Gastrocnemius medialis (tissue), 4 donors: ENCODE measurements at regions not wholly inside any gene's neighbourhood (a gene's known extent, or its start where the extent isn't known, plus 50 kb on each side); places are given as distances from the start of the nearest gene placed in this dataset.

Experiments
- ATAC-seq, 2 donors: fragments of 150-250 bp; one replicate each; pipeline ENCODE4 v1.9.1; 2016
- DNase-seq, 2 donors: peaks; one replicate each; pipeline ENCODE4 v3.0.0-alpha.2; 2019
- H3K27ac ChIP-seq, 4 donors: fragments of 200-600 bp; sonication (generic); 1 replicate in 1 of 4; 2 replicates in 3 of 4; pipeline ENCODE4 v1.5.1; 2016 to 2018; ENCODE audit warnings: mild to moderate bottlenecking in 2 of 4, moderate library complexity in 1 of 4
- H3K27me3 ChIP-seq, 3 donors: fragments of 200-600 bp; sonication (generic) in 2 of 3; 1 replicate in 1 of 3; 2 replicates in 2 of 3; pipeline versions ENCODE4 v1.5.1 to v1.6.0; 2016 to 2019; ENCODE audit warnings: mild to moderate bottlenecking in 1 of 3, moderate library complexity in 1 of 3
- H3K36me3 ChIP-seq, 2 donors: fragments of 200-600 bp; sonication (generic) in 1 of 2; one replicate each; pipeline ENCODE4 v1.5.1; 2017 to 2018
- H3K4me1 ChIP-seq, 2 donors: fragments of 200-600 bp; sonication (generic) in 1 of 2; one replicate each; pipeline ENCODE4 v1.5.1; 2016 to 2017; ENCODE audit warnings: mild to moderate bottlenecking in 2 of 2
- H3K4me3 ChIP-seq, 4 donors: fragments of 200-600 bp; sonication (generic) in 3 of 4; 1 replicate in 1 of 4; 2 replicates in 3 of 4; pipeline ENCODE4 v1.5.1; 2016 to 2019; ENCODE audit warnings: mild to moderate bottlenecking in 2 of 4
- H3K9me3 ChIP-seq, 3 donors: fragments of 200-600 bp; sonication (generic) in 2 of 3; 1 replicate in 1 of 3; 2 replicates in 2 of 3; pipeline ENCODE4 v1.5.1; 2016 to 2019
- CTCF ChIP-seq, 5 experiments: fragments of 450-650 bp in 3 of 5; fragments of 200-600 bp in 2 of 5; sonication (generic) in 2 of 5; IDR thresholded peaks in 4 of 5; conservative IDR thresholded peaks in 1 of 5; 1 replicate in 4 of 5; 2 replicates in 1 of 5; pipeline ENCODE4 v1.5.1; 2016 to 2019; ENCODE audit warnings: antibody characterized with exemption in 5 of 5, mild to moderate bottlenecking in 3 of 5, moderate library complexity in 3 of 5
- POLR2A ChIP-seq, 2 donors: fragments of 450-650 bp; IDR thresholded peaks; one replicate each; pipeline ENCODE4 v1.6.1; 2017; ENCODE audit warnings: antibody characterized with exemption in 2 of 2, mild to moderate bottlenecking in 2 of 2, moderate library complexity in 2 of 2
- in situ Hi-C, 4 donors: fragments of 200-750 bp; cut with MboI; loops; one replicate each; pipeline versions ENCODE4 v1.15.0 to v1.8.0; 2017; ENCODE audit warnings: low sequenced_read_pairs in 4 of 4
- intact Hi-C: fragments of 100-400 bp; cut with DNase I; formaldehyde crosslinking; loops from one replicate; pipeline ENCODE4 v1.15.1; 2023; ENCODE audit warnings: low total_unique reads

- H3K27ac ChIP-seq, result no peak overlapping the region
- no peak overlapping the region for H3K4me3 ChIP-seq
- peaks cover 0 to 13% (median 0%) of the 10 kb centered on the region in 3 donors for H3K9me3 ChIP-seq
- DNase-seq (no peak), ATAC-seq (no peak)
- in situ Hi-C loops (no loop called here), intact Hi-C loops (no loop called here)
- H3K4me1 ChIP-seq, result no peaks in the 10 kb centered on the region
- TF ChIP-seq CTCF (IDR thresholded peaks at IDR 0.05 in 4 of 5, conservative IDR thresholded peaks at IDR 0.05 in 1 of 5) (no peak), POLR2A (IDR thresholded peaks at IDR 0.05) (no peak)
- peaks cover 0 to 5% (median 3%) of the 10 kb centered on the region in 3 donors for H3K27me3 ChIP-seq
- H3K36me3 ChIP-seq, result no peaks in the 10 kb centered on the region
These were observed 185.2 kb downstream of the RPLP1 start for GRCh38 chr15:69637818-69638217.

GRCh38 chr15:69643476-69643875 lies 190.9 kb downstream of the RPLP1 start:
- DNase-seq (no peak), ATAC-seq (no peak)
- no peaks in the 10 kb centered on the region for H3K27me3 ChIP-seq
- in situ Hi-C loops (no loop called here), intact Hi-C loops (no loop called here)
- TF ChIP-seq POLR2A (IDR thresholded peaks at IDR 0.05), result no peak
- no peak for TF ChIP-seq CTCF (IDR thresholded peaks at IDR 0.05 in 4 of 5, conservative IDR thresholded peaks at IDR 0.05 in 1 of 5)
- no peak overlapping the region for H3K27ac ChIP-seq
- no peak overlapping the region for H3K4me3 ChIP-seq
- H3K4me1 ChIP-seq, result no peaks in the 10 kb centered on the region
- H3K36me3 ChIP-seq, result no peaks in the 10 kb centered on the region
- H3K9me3 ChIP-seq, result peaks cover 0 to 13% (median 0%) of the 10 kb centered on the region in 3 donors

- DNase-seq, result no peak
- ATAC-seq, result no peak
- in situ Hi-C loops, result no loop called here
- TF ChIP-seq CTCF (IDR thresholded peaks at IDR 0.05 in 4 of 5, conservative IDR thresholded peaks at IDR 0.05 in 1 of 5) (no peak), POLR2A (IDR thresholded peaks at IDR 0.05) (no peak)
- intact Hi-C loops, result no loop called here
- no peaks in the 10 kb centered on the region for H3K36me3 ChIP-seq
- peaks cover 0 to 13% (median 0%) of the 10 kb centered on the region in 3 donors for H3K9me3 ChIP-seq
- peaks cover 0 to 1% (median 0%) of the 10 kb centered on the region in 3 donors for H3K27me3 ChIP-seq
- no peak overlapping the region for H3K4me3 ChIP-seq
- no peak overlapping the region for H3K27ac ChIP-seq
- no peaks in the 10 kb centered on the region for H3K4me1 ChIP-seq
These were observed 191.4 kb downstream of the RPLP1 start for GRCh38 chr15:69643971-69644370.

- no peak for DNase-seq
- H3K4me3 ChIP-seq, result no peak overlapping the region
- TF ChIP-seq CTCF (IDR thresholded peaks at IDR 0.05 in 4 of 5, conservative IDR thresholded peaks at IDR 0.05 in 1 of 5), result no peak
- no peak for TF ChIP-seq POLR2A (IDR thresholded peaks at IDR 0.05)
- no peak overlapping the region for H3K27ac ChIP-seq
- ATAC-seq, result no peak
- in situ Hi-C loops (no loop called here), intact Hi-C loops (no loop called here)
- peaks cover 0 to 3% (median 0%) of the 10 kb centered on the region in 3 donors for H3K27me3 ChIP-seq
- no peaks in the 10 kb centered on the region for H3K36me3 ChIP-seq
- no peaks in the 10 kb centered on the region for H3K4me1 ChIP-seq
- peaks cover 0 to 13% (median 0%) of the 10 kb centered on the region in 3 donors for H3K9me3 ChIP-seq
These were observed 192.3 kb downstream of the RPLP1 start for GRCh38 chr15:69644876-69645275.

GRCh38 chr15:69647142-69647513 lies 194.5 kb downstream of the RPLP1 start:
- Histone ChIP-seq H3K9me3 (no peaks in the 10 kb centered on the region), H3K27me3 (peaks cover 0 to 6% (median 3%) of the 10 kb centered on the region in 3 donors), H3K4me1 (no peaks in the 10 kb centered on the region), H3K4me3 (no peak overlapping the region), H3K27ac (no peak overlapping the region), H3K36me3 (no peaks in the 10 kb centered on the region)
- DNase-seq (no peak), ATAC-seq (no peak)
- intact Hi-C loops, result no loop called here
- TF ChIP-seq CTCF (IDR thresholded peaks at IDR 0.05 in 4 of 5, conservative IDR thresholded peaks at IDR 0.05 in 1 of 5) (no peak), POLR2A (IDR thresholded peaks at IDR 0.05) (no peak)
- in situ Hi-C loops, result no loop called here
